GM23338 (cell line): ENCODE measurements at regions not wholly inside any gene's neighbourhood (a gene's known extent, or its start where the extent isn't known, plus 50 kb on each side); places are given as distances from the start of the nearest gene placed in this dataset.

Experiments
- CTCF ChIP-seq, 2 experiments: fragments of 200-600 bp in 1 of 2; sonication (generic) in 1 of 2; conservative IDR thresholded peaks; 2 replicates each; pipeline versions ENCODE4 v1.5.1 to v1.6.1; 2016 to 2017; ENCODE audit warnings: antibody characterized with exemption in 2 of 2, low read depth in 2 of 2, mild to moderate bottlenecking in 2 of 2, moderate library complexity in 1 of 2
- EZH2 ChIP-seq: fragments of 200-600 bp; sonication (generic); IDR thresholded peaks from one replicate; pipeline ENCODE4 v1.8.0; 2017; ENCODE audit warnings: antibody characterized with exemption, mild to moderate bottlenecking, low read depth; ENCODE audit not compliant: unreplicated experiment
- EZH2phosphoT487 ChIP-seq: fragments of 200-600 bp; sonication (generic); IDR thresholded peaks from one replicate; pipeline ENCODE4 v1.8.1; 2018; ENCODE audit warnings: antibody characterized with exemption; ENCODE audit not compliant: unreplicated experiment
- POLR2AphosphoS5 ChIP-seq: IDR thresholded peaks from 2 replicates; pipeline ENCODE4 v1.6.1; 2016; ENCODE audit warnings: antibody characterized with exemption, low read depth
- ZNF331 ChIP-seq: fragments of 250-450 bp; sonication (Bioruptor Pico); IDR thresholded peaks from 2 replicates; pipeline ENCODE4 v1.5.0; 2020; ENCODE audit warnings: low read depth, mild to moderate bottlenecking, moderate library complexity

- no peak for TF ChIP-seq ZNF331
- no peak for TF ChIP-seq CTCF (conservative IDR thresholded peaks at IDR 0.05; ENCODE audit: low read depth in 2 of 2)
- no peak for TF ChIP-seq EZH2phosphoT487
- TF ChIP-seq POLR2AphosphoS5 = no peak
- no peak for TF ChIP-seq EZH2
These were observed 74.5 kb upstream of the SPINK5 start for GRCh38 chr5:147989239-147989638.
